HEK293 (cell line): ENCODE measurements at regions not wholly inside any gene's neighbourhood (a gene's known extent, or its start where the extent isn't known, plus 50 kb on each side); places are given as distances from the start of the nearest gene placed in this dataset.
A peak's percentile ranks its signal among the peaks of the same experiment; 100 is the strongest.

Experiments used
- CTCF ChIA-PET: fragments of 350-600 bp; formaldehyde crosslinking; extraction: SDS; loops from one replicate; lab custom pipeline; 2021; ENCODE audit warnings: antibody characterized with exemption; lab: Yijun Ruan, JAX
- POLR2A ChIA-PET: fragments of 300-600 bp; formaldehyde crosslinking; extraction: SDS; loops from one replicate; lab custom pipeline; 2020; ENCODE audit warnings: antibody characterized with exemption, inconsistent platforms; lab: Yijun Ruan, JAX
- H3K27ac ChIP-seq: fragments of 200-500 bp; sonication (Bioruptor generic); 2 replicates; pipeline ENCODE4 v1.5.1; 2014; ENCODE audit warnings: low read depth, low read length, control low read depth, inconsistent platforms; ENCODE audit errors: extremely low read depth
- H3K36me3 ChIP-seq, 2 experiments: fragments of 200-500 bp in 1 of 2; sonication (Bioruptor generic) in 1 of 2; 1 replicate in 1 of 2; 2 replicates in 1 of 2; pipeline ENCODE4 v1.5.1; 2014 to 2017; ENCODE audit warnings: inconsistent platforms in 2 of 2, low read length in 2 of 2; ENCODE audit not compliant: control insufficient read depth in 2 of 2, insufficient read depth in 1 of 2
- H3K4me1 ChIP-seq: fragments of 200-500 bp; sonication (Bioruptor generic); 2 replicates; pipeline ENCODE4 v1.5.1; 2014; ENCODE audit warnings: mild to moderate bottlenecking, low read length, inconsistent platforms; ENCODE audit not compliant: control insufficient read depth, insufficient read depth
- H3K4me3 ChIP-seq: 2 replicates; pipeline ENCODE4 v1.5.1; 2011; ENCODE audit warnings: low read depth, mild to moderate bottlenecking, control low read depth, low read length, moderate library complexity
- H3K9me3 ChIP-seq: fragments of 200-500 bp; sonication (Bioruptor generic); 2 replicates; pipeline ENCODE4 v1.5.1; 2014; ENCODE audit warnings: low read depth, low read length, inconsistent platforms; ENCODE audit not compliant: control insufficient read depth, insufficient read depth
- BCL11A ChIP-seq: fragments of 450-650 bp; formaldehyde crosslinking; IDR thresholded peaks from 2 replicates; pipeline ENCODE4 v1.5.1; 2016; ENCODE audit warnings: low read depth, missing biosample characterization, missing genetic modification characterization
- EGR2 ChIP-seq: fragments of 450-650 bp; formaldehyde crosslinking; IDR thresholded peaks from 2 replicates; pipeline ENCODE4 v1.5.1; 2016; ENCODE audit warnings: low read depth, missing biosample characterization, missing genetic modification characterization
- GLIS1 ChIP-seq: fragments of 450-650 bp; formaldehyde crosslinking; IDR thresholded peaks from 2 replicates; pipeline ENCODE4 v1.5.1; 2016; ENCODE audit warnings: missing biosample characterization, missing genetic modification characterization
- SALL2 ChIP-seq: fragments of 450-650 bp; formaldehyde crosslinking; IDR thresholded peaks from 2 replicates; pipeline ENCODE4 v1.5.0; 2017; ENCODE audit warnings: missing biosample characterization, mild to moderate bottlenecking, missing genetic modification characterization, borderline replicate concordance
- TRIM28 ChIP-seq: IDR thresholded peaks from 2 replicates; pipeline ENCODE4 v1.6.1; 2011; ENCODE audit warnings: low read length, control low read depth, borderline replicate concordance
- WT1 ChIP-seq: fragments of 450-650 bp; formaldehyde crosslinking; IDR thresholded peaks from 2 replicates; pipeline ENCODE4 v1.5.1; 2016; ENCODE audit warnings: missing biosample characterization, missing genetic modification characterization
- YY2 ChIP-seq: fragments of 450-650 bp; formaldehyde crosslinking; IDR thresholded peaks from 2 replicates; pipeline ENCODE4 v1.5.1; 2016; ENCODE audit warnings: missing biosample characterization, missing genetic modification characterization
- ZBTB1 ChIP-seq: fragments of 450-650 bp; formaldehyde crosslinking; IDR thresholded peaks from 2 replicates; pipeline ENCODE4 v1.5.1; 2016; ENCODE audit warnings: missing biosample characterization, missing genetic modification characterization
- ZBTB20 ChIP-seq: fragments of 450-650 bp; formaldehyde crosslinking; IDR thresholded peaks from 2 replicates; pipeline ENCODE4 v1.5.1; 2016; ENCODE audit warnings: missing biosample characterization, missing genetic modification characterization
- ZBTB21 ChIP-seq: fragments of 450-650 bp; formaldehyde crosslinking; IDR thresholded peaks from 2 replicates; pipeline ENCODE4 v1.5.1; 2017; ENCODE audit warnings: missing biosample characterization, missing genetic modification characterization
- ZBTB8A ChIP-seq: fragments of 450-650 bp; formaldehyde crosslinking; IDR thresholded peaks from 2 replicates; pipeline ENCODE4 v1.5.1; 2016; ENCODE audit warnings: missing biosample characterization, missing genetic modification characterization
- ZNF16 ChIP-seq: fragments of 450-650 bp; formaldehyde crosslinking; IDR thresholded peaks from 2 replicates; pipeline ENCODE4 v1.5.1; 2016; ENCODE audit warnings: low read depth, missing biosample characterization, missing genetic modification characterization
- ZNF248 ChIP-seq: fragments of 450-650 bp; formaldehyde crosslinking; IDR thresholded peaks from 2 replicates; pipeline ENCODE4 v1.5.1; 2017; ENCODE audit warnings: missing biosample characterization, missing genetic modification characterization
- ZNF311 ChIP-seq: fragments of 450-650 bp; formaldehyde crosslinking; IDR thresholded peaks from 2 replicates; pipeline ENCODE4 v1.5.1; 2017; ENCODE audit warnings: missing biosample characterization, missing genetic modification characterization, borderline replicate concordance
- ZNF335 ChIP-seq: fragments of 450-650 bp; formaldehyde crosslinking; conservative IDR thresholded peaks from 2 replicates; pipeline ENCODE4 v1.5.1; 2016; ENCODE audit warnings: missing biosample characterization, missing genetic modification characterization
- ZNF521 ChIP-seq: fragments of 450-650 bp; formaldehyde crosslinking; IDR thresholded peaks from 2 replicates; pipeline ENCODE4 v1.5.1; 2017; ENCODE audit warnings: missing biosample characterization, mild to moderate bottlenecking, missing genetic modification characterization
- ZNF561 ChIP-seq: fragments of 450-650 bp; IDR thresholded peaks from 2 replicates; pipeline ENCODE4 v1.5.1; 2018; ENCODE audit warnings: missing biosample characterization, missing genetic modification characterization, borderline replicate concordance
- ZNF596 ChIP-seq: fragments of 450-650 bp; IDR thresholded peaks from 2 replicates; pipeline ENCODE4 v1.5.0; 2018; ENCODE audit warnings: missing biosample characterization, mild to moderate bottlenecking, missing genetic modification characterization, moderate library complexity
- ZNF629 ChIP-seq: fragments of 450-650 bp; formaldehyde crosslinking; IDR thresholded peaks from 2 replicates; pipeline ENCODE4 v1.5.1; 2017; ENCODE audit warnings: missing biosample characterization, missing genetic modification characterization
- ZNF660 ChIP-seq: fragments of 450-650 bp; IDR thresholded peaks from 2 replicates; pipeline ENCODE4 v1.5.1; 2018; ENCODE audit warnings: missing biosample characterization, mild to moderate bottlenecking, missing genetic modification characterization
- ZNF670 ChIP-seq: fragments of 450-650 bp; formaldehyde crosslinking; IDR thresholded peaks from 2 replicates; pipeline ENCODE4 v1.5.1; 2016; ENCODE audit warnings: missing biosample characterization, missing genetic modification characterization, low read depth
- ZNF707 ChIP-seq: fragments of 450-650 bp; formaldehyde crosslinking; IDR thresholded peaks from 2 replicates; pipeline ENCODE4 v1.5.1; 2016; ENCODE audit warnings: missing biosample characterization, missing genetic modification characterization
- ZNF777 ChIP-seq: fragments of 450-650 bp; formaldehyde crosslinking; IDR thresholded peaks from 2 replicates; pipeline ENCODE4 v1.5.1; 2017; ENCODE audit warnings: missing biosample characterization, missing genetic modification characterization, borderline replicate concordance
- ZNF791 ChIP-seq: fragments of 450-650 bp; formaldehyde crosslinking; IDR thresholded peaks from 2 replicates; pipeline ENCODE4 v1.5.1; 2016; ENCODE audit warnings: missing biosample characterization, missing genetic modification characterization
- TF ChIP-seq, protein P1 (sequence below): fragments of 450-650 bp; formaldehyde crosslinking; IDR thresholded peaks from 2 replicates; pipeline ENCODE4 v1.5.1; 2017; ENCODE audit warnings: missing biosample characterization, missing genetic modification characterization
- TF ChIP-seq, protein P2 (sequence below): fragments of 450-650 bp; formaldehyde crosslinking; IDR thresholded peaks from 2 replicates; pipeline ENCODE4; 2016; ENCODE audit warnings: missing biosample characterization, missing genetic modification characterization
- TF ChIP-seq, protein P3 (sequence below): fragments of 450-650 bp; IDR thresholded peaks from 2 replicates; pipeline ENCODE4 v1.5.1; 2018; ENCODE audit warnings: missing biosample characterization, mild to moderate bottlenecking, missing genetic modification characterization
- TF ChIP-seq, protein P4 (sequence below): fragments of 450-650 bp; formaldehyde crosslinking; IDR thresholded peaks from 2 replicates; pipeline ENCODE4 v1.5.1; 2017; ENCODE audit warnings: missing biosample characterization, mild to moderate bottlenecking, missing genetic modification characterization, moderate library complexity
- TF ChIP-seq, protein P5 (sequence below): fragments of 450-650 bp; formaldehyde crosslinking; IDR thresholded peaks from 2 replicates; pipeline ENCODE4 v1.5.1; 2016; ENCODE audit warnings: missing biosample characterization, missing genetic modification characterization
- TF ChIP-seq, protein P6 (sequence below): fragments of 450-650 bp; formaldehyde crosslinking; IDR thresholded peaks from 2 replicates; pipeline ENCODE4 v1.5.1; 2017; ENCODE audit warnings: missing biosample characterization, missing genetic modification characterization

DNA sequence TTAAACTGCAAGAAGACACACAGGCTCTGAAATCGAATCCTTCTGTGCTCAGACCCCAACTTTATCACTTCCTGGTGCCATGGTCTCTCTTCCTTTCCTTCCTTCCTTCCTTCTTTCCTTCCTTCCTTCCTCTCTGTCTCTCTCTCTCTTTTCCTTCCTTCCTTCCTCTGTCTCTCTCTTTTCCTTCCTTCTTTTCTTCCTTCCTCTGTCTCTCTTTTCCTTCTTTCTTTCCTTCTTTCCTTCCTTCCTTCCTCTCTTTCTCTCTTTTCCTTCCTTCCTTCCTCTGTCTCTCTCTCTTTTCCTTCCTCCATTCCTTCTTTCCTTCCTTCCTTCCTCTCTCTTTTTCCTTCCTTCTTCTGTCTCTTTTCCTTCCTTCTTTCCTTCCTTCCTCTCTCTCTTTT is 127.2 kb upstream of the CACNA1A start (continued):
- TF ChIP-seq SALL2 (tag by site-specific recombination) (0 out of 2 replicates have a peak, but pooled peaks have one; percentile 71), ZNF670 (0 out of 2 replicates have a peak, but pooled peaks have one; percentile 36), ZNF311 (peak; percentile 73; the same call in 1 of the 2 replicates), ZNF596 (tag by site-specific recombination) (peak; percentile 61; the same call in 1 of the 2 replicates), ZNF521 (tag by site-specific recombination) (0 out of 2 replicates have a peak, but pooled peaks have one; percentile 18), ZNF777 (tag by site-specific recombination) (no peak; the same call in 1 of the 2 replicates), ZBTB20 (no peak), YY2 (tag by site-specific recombination) (peak; percentile 46), ZNF335 (tag by site-specific recombination) (peak; percentile 26; the same call in 1 of the 2 replicates), ZBTB21 (tag by site-specific recombination) (peak; percentile 15), ZNF248 (tag by site-specific recombination) (peak; percentile 76; the same call in 1 of the 2 replicates), ZNF791 (peak; percentile 80)
- TF ChIP-seq, protein P1, sequence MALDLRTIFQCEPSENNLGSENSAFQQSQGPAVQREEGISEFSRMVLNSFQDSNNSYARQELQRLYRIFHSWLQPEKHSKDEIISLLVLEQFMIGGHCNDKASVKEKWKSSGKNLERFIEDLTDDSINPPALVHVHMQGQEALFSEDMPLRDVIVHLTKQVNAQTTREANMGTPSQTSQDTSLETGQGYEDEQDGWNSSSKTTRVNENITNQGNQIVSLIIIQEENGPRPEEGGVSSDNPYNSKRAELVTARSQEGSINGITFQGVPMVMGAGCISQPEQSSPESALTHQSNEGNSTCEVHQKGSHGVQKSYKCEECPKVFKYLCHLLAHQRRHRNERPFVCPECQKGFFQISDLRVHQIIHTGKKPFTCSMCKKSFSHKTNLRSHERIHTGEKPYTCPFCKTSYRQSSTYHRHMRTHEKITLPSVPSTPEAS (tag by site-specific recombination) = peak; percentile 64
- TF ChIP-seq, protein P2, sequence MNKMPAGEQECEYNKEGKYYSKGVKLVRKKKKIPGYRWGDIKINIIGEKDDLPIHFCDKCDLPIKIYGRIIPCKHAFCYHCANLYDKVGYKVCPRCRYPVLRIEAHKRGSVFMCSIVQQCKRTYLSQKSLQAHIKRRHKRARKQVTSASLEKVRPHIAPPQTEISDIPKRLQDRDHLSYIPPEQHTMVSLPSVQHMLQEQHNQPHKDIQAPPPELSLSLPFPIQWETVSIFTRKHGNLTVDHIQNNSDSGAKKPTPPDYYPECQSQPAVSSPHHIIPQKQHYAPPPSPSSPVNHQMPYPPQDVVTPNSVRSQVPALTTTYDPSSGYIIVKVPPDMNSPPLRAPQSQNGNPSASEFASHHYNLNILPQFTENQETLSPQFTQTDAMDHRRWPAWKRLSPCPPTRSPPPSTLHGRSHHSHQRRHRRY = 0 out of 2 replicates have a peak, but pooled peaks have one; percentile 59

DNA sequence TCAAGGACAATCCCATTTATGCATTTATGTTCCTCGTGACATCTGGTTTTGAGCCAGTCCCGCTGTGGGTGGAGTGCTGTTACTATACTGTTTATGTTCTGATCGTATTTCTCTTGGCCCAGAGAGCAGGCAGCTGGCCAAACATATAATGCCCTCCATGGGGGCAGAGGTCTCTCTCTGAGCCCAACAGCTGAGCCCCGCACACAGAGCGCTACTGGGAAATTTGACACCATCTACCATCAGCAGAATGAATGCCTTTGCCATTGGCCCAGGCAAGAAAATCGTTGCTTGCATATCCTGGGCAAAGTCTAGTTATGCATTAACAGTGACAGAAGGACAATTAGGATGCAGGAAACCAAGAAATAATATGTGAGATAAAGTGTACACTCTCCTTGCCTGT is 126.8 kb upstream of the CACNA1A start:
- ChIA-PET POLR2A (no interaction called here), CTCF (no interaction called here)
- Histone ChIP-seq H3K27ac (no peak overlapping the region), H3K4me1 (no peaks in the 10 kb centered on the region), H3K4me3 (no peak overlapping the region), H3K9me3 (no peaks in the 10 kb centered on the region), H3K36me3 (no peaks in the 10 kb centered on the region)
- peak; percentile 97 for TF ChIP-seq ZNF561
- TF ChIP-seq TRIM28 = peak; percentile 88; the same call in 1 of the 2 replicates
- peak; percentile 25; the same call in 1 of the 2 replicates for TF ChIP-seq WT1 (tag by site-specific recombination)
- TF ChIP-seq, protein P3, sequence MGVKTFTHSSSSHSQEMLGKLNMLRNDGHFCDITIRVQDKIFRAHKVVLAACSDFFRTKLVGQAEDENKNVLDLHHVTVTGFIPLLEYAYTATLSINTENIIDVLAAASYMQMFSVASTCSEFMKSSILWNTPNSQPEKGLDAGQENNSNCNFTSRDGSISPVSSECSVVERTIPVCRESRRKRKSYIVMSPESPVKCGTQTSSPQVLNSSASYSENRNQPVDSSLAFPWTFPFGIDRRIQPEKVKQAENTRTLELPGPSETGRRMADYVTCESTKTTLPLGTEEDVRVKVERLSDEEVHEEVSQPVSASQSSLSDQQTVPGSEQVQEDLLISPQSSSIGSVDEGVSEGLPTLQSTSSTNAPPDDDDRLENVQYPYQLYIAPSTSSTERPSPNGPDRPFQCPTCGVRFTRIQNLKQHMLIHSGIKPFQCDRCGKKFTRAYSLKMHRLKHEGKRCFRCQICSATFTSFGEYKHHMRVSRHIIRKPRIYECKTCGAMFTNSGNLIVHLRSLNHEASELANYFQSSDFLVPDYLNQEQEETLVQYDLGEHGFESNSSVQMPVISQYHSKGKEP (tag by site-specific recombination) = peak; percentile 89
- 0 out of 2 replicates have a peak, but pooled peaks have one; percentile 59 for TF ChIP-seq ZNF660 (tag by site-specific recombination)
- TF ChIP-seq EGR2 (tag by site-specific recombination) = peak; percentile 30; the same call in 1 of the 2 replicates
- peak; percentile 97 for TF ChIP-seq ZNF596 (tag by site-specific recombination)
- TF ChIP-seq, protein P4, sequence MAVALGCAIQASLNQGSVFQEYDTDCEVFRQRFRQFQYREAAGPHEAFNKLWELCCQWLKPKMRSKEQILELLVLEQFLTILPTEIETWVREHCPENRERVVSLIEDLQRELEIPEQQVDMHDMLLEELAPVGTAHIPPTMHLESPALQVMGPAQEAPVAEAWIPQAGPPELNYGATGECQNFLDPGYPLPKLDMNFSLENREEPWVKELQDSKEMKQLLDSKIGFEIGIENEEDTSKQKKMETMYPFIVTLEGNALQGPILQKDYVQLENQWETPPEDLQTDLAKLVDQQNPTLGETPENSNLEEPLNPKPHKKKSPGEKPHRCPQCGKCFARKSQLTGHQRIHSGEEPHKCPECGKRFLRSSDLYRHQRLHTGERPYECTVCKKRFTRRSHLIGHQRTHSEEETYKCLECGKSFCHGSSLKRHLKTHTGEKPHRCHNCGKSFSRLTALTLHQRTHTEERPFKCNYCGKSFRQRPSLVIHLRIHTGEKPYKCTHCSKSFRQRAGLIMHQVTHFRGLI (tag by site-specific recombination) = peak; percentile 97
- peak; percentile 83 for TF ChIP-seq ZNF629 (tag by site-specific recombination)
- TF ChIP-seq ZNF16 (tag by site-specific recombination) = no peak
- peak; percentile 71; the same call in 1 of the 2 replicates for TF ChIP-seq BCL11A (tag by site-specific recombination)
- TF ChIP-seq ZBTB1 (tag by site-specific recombination) = peak; percentile 80; the same call in 1 of the 2 replicates
- peak; percentile 91 for TF ChIP-seq ZBTB8A (tag by site-specific recombination)
- peak; percentile 95 for TF ChIP-seq GLIS1 (tag by site-specific recombination)
- no peak for TF ChIP-seq ZNF707 (tag by site-specific recombination)
- TF ChIP-seq, protein P5, sequence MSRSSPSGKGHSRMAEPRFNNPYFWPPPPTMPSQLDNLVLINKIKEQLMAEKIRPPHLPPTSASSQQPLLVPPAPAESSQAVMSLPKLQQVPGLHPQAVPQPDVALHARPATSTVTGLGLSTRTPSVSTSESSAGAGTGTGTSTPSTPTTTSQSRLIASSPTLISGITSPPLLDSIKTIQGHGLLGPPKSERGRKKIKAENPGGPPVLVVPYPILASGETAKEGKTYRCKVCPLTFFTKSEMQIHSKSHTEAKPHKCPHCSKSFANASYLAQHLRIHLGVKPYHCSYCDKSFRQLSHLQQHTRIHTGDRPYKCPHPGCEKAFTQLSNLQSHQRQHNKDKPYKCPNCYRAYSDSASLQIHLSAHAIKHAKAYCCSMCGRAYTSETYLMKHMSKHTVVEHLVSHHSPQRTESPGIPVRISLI (tag by site-specific recombination) = no peak
- TF ChIP-seq, protein P6, sequence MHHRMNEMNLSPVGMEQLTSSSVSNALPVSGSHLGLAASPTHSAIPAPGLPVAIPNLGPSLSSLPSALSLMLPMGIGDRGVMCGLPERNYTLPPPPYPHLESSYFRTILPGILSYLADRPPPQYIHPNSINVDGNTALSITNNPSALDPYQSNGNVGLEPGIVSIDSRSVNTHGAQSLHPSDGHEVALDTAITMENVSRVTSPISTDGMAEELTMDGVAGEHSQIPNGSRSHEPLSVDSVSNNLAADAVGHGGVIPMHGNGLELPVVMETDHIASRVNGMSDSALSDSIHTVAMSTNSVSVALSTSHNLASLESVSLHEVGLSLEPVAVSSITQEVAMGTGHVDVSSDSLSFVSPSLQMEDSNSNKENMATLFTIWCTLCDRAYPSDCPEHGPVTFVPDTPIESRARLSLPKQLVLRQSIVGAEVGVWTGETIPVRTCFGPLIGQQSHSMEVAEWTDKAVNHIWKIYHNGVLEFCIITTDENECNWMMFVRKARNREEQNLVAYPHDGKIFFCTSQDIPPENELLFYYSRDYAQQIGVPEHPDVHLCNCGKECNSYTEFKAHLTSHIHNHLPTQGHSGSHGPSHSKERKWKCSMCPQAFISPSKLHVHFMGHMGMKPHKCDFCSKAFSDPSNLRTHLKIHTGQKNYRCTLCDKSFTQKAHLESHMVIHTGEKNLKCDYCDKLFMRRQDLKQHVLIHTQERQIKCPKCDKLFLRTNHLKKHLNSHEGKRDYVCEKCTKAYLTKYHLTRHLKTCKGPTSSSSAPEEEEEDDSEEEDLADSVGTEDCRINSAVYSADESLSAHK (tag by site-specific recombination) = peak; percentile 26; the same call in 1 of the 2 replicates
